Lung (tissue), 11 donors: ENCODE measurements at regions not wholly inside any gene's neighbourhood (a gene's known extent, or its start where the extent isn't known, plus 50 kb on each side); places are given as distances from the start of the nearest gene placed in this dataset.
A peak's percentile ranks its signal among the peaks of the same experiment; 100 is the strongest.
"Not testable (repeated sequence)": the region's sequence is repeated elsewhere in the genome, so short reads cannot be mapped to it uniquely, and the experiment has no call there.

Experiments
- ATAC-seq: fragments of 200-7000 bp; cut with Tn5 transposase; one replicate; pipeline ENCODE4 v1.9.1; 2020; ENCODE audit warnings: moderate number of reproducible peaks; ENCODE audit not compliant: insufficient read depth, low FRiP score
- DNase-seq, 3 donors: peaks; one replicate each; pipeline ENCODE4 v3.0.0-alpha.2; 2013 to 2017
- H3K27ac ChIP-seq, 2 donors: one replicate each; pipeline ENCODE4 v1.5.1; 2013; ENCODE audit warnings: mild to moderate bottlenecking in 2 of 2, moderate library complexity in 2 of 2, control low read depth in 1 of 2, inconsistent platforms in 1 of 2, low read depth in 1 of 2, low read length in 1 of 2
- H3K27me3 ChIP-seq, 3 donors: one replicate each; pipeline ENCODE4 v1.5.1; 2013; ENCODE audit warnings: low read length in 2 of 3; ENCODE audit not compliant: control insufficient read depth in 3 of 3, insufficient read depth in 3 of 3
- H3K36me3 ChIP-seq, 4 donors: one replicate each; pipeline ENCODE4 v1.5.1; 2013; ENCODE audit warnings: low read length in 4 of 4, mild to moderate bottlenecking in 1 of 4, moderate library complexity in 1 of 4; ENCODE audit not compliant: control insufficient read depth in 4 of 4, insufficient read depth in 4 of 4
- H3K4me1 ChIP-seq, 5 donors: one replicate each; pipeline ENCODE4 v1.5.1; 2013; ENCODE audit warnings: low read length in 5 of 5, mild to moderate bottlenecking in 2 of 5, moderate library complexity in 1 of 5; ENCODE audit not compliant: control insufficient read depth in 5 of 5, insufficient read depth in 5 of 5
- H3K4me3 ChIP-seq: one replicate; pipeline ENCODE4 v1.5.1; 2013; ENCODE audit warnings: mild to moderate bottlenecking, control low read depth, moderate library complexity
- H3K9ac ChIP-seq, 2 donors: one replicate each; pipeline ENCODE4 v1.5.1; 2013; ENCODE audit warnings: low read length in 2 of 2, control low read depth in 1 of 2; ENCODE audit not compliant: insufficient read depth in 1 of 2
- H3K9me3 ChIP-seq, 4 donors: one replicate each; pipeline ENCODE4 v1.5.1; 2013; ENCODE audit warnings: low read length in 3 of 4, mild to moderate bottlenecking in 1 of 4, moderate library complexity in 1 of 4; ENCODE audit not compliant: control insufficient read depth in 4 of 4, insufficient read depth in 3 of 4
- WGBS, 2 donors: extraction: QIAGEN DNeasy Blood & Tissue Kit; methylation state at CpG; one replicate each; pipeline ENCODE4 v1.1.7; 2013; 5-methylcytosine and 5-hydroxymethylcytosine counted together
- TF ChIP-seq, protein P1 (sequence below): IDR thresholded peaks from 2 replicates; pipeline ENCODE4 v1.5.1; 2012; ENCODE audit warnings: mild to moderate bottlenecking; ENCODE audit errors: control extremely low read depth, extremely low read depth
- donor health status: control.
- donor health status: control.
- donor health status: Bipolar disorder and iron deficiency.
- donor health status: healthy.
- donor health status: DM: yes; HTN: yes; CAD: no.

- no peaks in the 10 kb centered on the region for H3K9me3 ChIP-seq
- no peak overlapping the region for H3K4me3 ChIP-seq
- WGBS, 2 donors: 88 to 92% methylated on average over 10 of the region's 10 CpGs
- H3K9ac ChIP-seq: no peak overlapping the region
- no peak for DNase-seq
- TF ChIP-seq, protein P1, sequence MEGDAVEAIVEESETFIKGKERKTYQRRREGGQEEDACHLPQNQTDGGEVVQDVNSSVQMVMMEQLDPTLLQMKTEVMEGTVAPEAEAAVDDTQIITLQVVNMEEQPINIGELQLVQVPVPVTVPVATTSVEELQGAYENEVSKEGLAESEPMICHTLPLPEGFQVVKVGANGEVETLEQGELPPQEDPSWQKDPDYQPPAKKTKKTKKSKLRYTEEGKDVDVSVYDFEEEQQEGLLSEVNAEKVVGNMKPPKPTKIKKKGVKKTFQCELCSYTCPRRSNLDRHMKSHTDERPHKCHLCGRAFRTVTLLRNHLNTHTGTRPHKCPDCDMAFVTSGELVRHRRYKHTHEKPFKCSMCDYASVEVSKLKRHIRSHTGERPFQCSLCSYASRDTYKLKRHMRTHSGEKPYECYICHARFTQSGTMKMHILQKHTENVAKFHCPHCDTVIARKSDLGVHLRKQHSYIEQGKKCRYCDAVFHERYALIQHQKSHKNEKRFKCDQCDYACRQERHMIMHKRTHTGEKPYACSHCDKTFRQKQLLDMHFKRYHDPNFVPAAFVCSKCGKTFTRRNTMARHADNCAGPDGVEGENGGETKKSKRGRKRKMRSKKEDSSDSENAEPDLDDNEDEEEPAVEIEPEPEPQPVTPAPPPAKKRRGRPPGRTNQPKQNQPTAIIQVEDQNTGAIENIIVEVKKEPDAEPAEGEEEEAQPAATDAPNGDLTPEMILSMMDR: no peak
- no peaks in the 10 kb centered on the region for H3K27me3 ChIP-seq
- ATAC-seq: no peak
- H3K27ac ChIP-seq: no peak overlapping the region
- peaks cover 0 to 2% (median 0%) of the 10 kb centered on the region in 5 donors for H3K4me1 ChIP-seq
- no peaks in the 10 kb centered on the region for H3K36me3 ChIP-seq
Observed at GRCh38 chr12:105507311-105508038, 177.0 kb downstream of the C12orf75 start.

GRCh38 chr12:105508096-105508495 lies 177.6 kb downstream of the C12orf75 start:
- ATAC-seq (no peak), DNase-seq (no peak)
- Histone ChIP-seq H3K9ac (no peak overlapping the region), H3K4me3 (no peak overlapping the region), H3K36me3 (no peaks in the 10 kb centered on the region), H3K9me3 (no peaks in the 10 kb centered on the region), H3K27ac (no peak overlapping the region), H3K4me1 (peaks cover 0 to 2% (median 0%) of the 10 kb centered on the region in 5 donors), H3K27me3 (no peaks in the 10 kb centered on the region)
- 91 to 93% methylated on average over 3 of the region's 3 CpGs for WGBS, 2 donors
- TF ChIP-seq, protein P1: no peak

- WGBS, 2 donors: 79 to 81% methylated on average over 3 of the region's 3 CpGs
- Histone ChIP-seq H3K4me1 (peaks cover 0 to 1% (median 0%) of the 10 kb centered on the region in 5 donors), H3K27ac (no peak overlapping the region), H3K9me3 (no peaks in the 10 kb centered on the region), H3K27me3 (no peaks in the 10 kb centered on the region), H3K9ac (no peak overlapping the region), H3K4me3 (no peak overlapping the region), H3K36me3 (no peaks in the 10 kb centered on the region)
- TF ChIP-seq, protein P1: no peak
- peak in 1 of 3 donors; percentile 35 for DNase-seq
- ATAC-seq: no peak
Observed at GRCh38 chr12:105510526-105510925, 180.0 kb downstream of the C12orf75 start.

DNA sequence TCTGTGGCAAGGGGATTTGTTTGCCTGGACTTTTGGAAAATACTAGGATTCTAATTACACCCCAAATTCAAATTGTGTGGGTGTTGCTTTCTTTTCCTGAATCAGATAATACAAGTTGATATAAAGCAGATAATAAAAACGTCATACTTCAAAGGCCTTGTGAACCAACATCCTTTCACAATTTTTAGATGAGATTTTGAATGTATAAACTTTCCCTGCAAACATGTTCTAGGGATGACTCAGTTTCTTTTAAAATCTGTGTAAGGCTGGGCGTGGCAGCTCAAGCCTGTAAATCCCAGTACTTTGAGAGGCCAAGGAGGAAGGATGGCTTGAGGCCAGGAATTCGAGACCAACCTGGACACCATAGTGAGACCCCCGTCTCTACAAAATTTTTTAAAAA lies 182.4 kb downstream of the C12orf75 start:
- not testable (repeated sequence) for H3K27ac ChIP-seq, DNase-seq, H3K36me3 ChIP-seq, H3K9me3 ChIP-seq, H3K4me3 ChIP-seq, ATAC-seq, H3K9ac ChIP-seq, H3K4me1 ChIP-seq, H3K27me3 ChIP-seq
- 79 to 82% methylated on average over 4 of the region's 4 CpGs for WGBS, 2 donors
